Forelimb muscle (tissue), 1 donor: ENCODE measurements at regions not wholly inside any gene's neighbourhood (a gene's known extent, or its start where the extent isn't known, plus 50 kb on each side); places are given as distances from the start of the nearest gene placed in this dataset.

ENCODE experiments used
- DNase-seq: peaks from one replicate; pipeline ENCODE4 v3.0.0-alpha.2; 2013; ENCODE audit warnings: low read depth

DNA sequence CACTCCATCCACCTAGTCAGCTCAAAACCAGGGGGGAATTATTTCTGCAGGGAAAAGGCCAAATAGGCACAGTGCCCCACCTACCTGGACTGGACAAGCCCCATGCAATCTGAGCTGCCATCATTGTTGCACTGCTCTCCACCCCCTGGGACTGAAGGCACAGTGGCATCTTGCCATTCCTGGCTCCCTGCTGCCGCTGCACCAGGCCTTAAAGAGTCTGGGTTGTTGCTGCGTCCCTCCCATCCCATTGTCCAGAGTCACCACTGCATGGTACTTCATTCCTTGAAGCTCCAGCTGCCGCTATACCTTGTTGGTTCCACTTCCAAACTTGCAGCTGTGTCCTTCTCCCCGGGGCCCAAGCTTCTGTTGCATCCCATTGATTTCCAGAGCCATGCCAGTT is 629.7 kb downstream of the STIM2 start:
- DNase-seq = no peak

GRCh38 chr4:27490766-27491165 is 630.1 kb downstream of the STIM2 start:
- DNase-seq = no peak

GRCh38 chr4:27506401-27506800 is 645.8 kb downstream of the STIM2 start:
- no peak for DNase-seq

DNA sequence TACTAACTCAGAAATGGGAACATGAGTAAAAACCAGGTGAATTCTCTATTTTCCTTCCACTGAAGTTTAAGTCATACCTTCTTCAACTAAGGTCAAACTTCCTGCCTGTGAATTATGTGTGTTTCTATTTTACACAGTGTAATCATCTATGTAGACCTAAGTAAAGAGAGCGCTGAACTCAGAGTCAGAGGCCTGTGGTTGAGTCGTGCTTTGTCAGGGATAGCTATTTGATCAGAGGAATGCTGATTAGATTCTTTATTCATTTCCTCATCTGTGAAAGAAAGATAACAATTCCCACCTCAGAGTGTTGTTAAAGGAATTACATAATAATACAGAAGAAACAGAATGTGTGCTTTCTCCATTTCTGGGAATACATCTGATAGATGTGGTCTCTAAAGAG is 654.1 kb downstream of the STIM2 start:
- DNase-seq = no peak

GRCh38 chr4:27515140-27515539 is 654.5 kb downstream of the STIM2 start:
- DNase-seq = no peak

- DNase-seq = no peak
These were observed 658.2 kb downstream of the STIM2 start for GRCh38 chr4:27518876-27519275.

GRCh38 chr4:27524224-27524623 is 663.6 kb downstream of the STIM2 start:
- no peak for DNase-seq

DNA sequence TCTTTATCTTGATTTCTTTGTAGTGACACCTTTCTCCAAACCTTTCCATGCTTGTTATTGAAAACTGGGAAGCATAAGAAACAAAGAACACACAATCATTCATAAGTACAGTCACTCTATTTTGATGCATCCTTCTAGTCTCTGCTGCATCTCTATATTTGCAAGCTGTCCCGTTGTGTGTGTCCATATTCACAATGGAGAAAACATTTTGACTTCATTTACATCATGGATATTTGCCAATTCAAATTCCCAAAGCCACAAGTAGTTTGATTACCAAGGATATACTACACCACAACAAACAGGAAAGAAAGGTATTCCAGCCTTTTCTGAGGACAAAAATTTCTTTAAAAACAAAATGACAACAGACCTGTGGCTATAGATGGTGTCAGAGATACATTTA is 673.8 kb downstream of the STIM2 start:
- DNase-seq = no peak

DNA sequence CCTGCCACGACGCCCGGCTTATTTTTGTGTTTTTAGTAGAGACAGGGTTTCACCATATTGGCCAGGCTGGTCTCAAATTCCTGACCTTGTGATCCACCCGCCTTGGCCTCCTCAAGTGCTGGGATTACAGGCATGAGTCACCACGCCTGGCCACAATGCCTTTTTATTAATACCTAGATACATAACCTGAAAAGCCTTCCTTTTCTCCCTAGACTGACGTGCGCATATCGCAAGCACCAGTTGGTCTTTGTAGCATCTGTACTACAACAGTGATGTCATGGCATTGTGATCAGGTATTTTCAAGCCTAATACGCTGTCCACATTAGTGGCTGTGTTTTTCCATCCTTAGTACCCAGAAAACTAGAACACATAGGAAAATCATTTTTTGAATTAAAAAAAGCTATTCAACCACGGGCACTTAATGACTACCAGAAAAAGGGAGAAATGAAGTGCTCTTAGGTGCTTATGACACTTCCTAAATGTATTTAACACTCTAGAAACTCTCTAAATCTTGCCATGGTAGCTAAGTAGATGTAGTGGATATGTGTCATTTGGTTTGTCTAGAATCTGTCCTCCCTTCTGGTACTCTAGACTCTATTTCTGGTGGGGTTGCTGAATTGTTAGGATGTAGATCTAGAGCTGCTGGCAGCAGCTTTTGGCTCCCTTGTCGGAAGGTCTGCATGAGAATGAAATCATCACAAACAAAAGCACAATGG is 707.8 kb downstream of the STIM2 start:
- DNase-seq = no peak

DNA sequence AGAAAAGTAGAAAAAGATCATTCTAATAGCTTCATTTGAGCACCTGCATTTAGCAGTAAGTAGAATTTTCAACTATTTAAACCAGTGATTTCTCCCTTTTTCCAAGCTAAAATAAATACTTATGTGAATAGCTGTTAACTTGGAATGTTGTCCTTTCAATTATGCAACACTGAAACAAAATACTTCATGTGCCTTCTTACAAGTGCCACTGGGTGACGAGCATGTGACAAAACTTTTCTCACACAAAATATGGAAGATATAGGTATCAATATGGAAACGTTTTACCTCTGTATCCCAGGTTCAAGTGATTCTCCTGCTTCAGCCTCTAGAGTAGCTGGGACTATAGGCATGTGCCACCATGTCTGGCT is 708.3 kb downstream of the STIM2 start:
- DNase-seq = no peak

GRCh38 chr4:27574743-27575142 is 714.1 kb downstream of the STIM2 start:
- DNase-seq = no peak

- no peak for DNase-seq
These were observed 717.3 kb downstream of the STIM2 start for GRCh38 chr4:27577951-27578350.

DNA sequence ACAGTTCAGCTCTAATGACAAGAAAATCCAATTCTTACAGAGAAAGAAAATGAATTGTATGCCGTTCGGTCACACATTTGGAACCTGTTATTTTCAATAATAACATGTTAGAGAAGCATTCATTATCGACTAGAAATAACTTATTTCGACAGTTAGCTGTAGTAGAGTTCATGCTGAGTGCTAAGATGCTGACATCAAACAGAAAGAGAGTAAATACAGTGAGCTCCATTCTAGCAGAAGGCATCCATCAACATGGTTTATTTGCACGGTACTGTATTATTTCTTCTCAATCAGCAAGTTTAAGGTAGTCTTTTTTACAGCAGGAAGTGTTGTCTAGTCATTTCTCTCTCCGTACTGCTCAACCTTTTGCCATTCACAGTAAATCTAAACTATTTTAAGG is 732.1 kb downstream of the STIM2 start:
- no peak for DNase-seq

DNA sequence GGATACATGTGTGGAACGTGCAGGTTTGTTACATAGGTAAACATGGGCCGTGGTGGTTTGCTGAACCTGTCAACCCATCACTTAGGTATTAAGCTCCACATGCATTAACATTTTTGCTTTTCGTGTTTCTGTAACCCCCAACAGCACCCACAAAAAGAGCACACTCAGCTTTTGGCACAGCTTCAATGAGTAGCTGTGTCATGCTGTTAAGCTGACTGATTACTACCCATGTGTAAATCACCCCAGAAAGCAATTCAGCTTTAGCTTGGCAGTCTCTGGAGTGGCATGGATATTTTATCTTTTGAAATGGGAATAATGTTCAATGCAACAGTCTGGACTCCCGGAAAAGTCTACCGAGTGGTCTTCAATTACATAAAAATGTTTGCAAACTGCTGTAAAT is 734.3 kb downstream of the STIM2 start:
- no peak for DNase-seq

GRCh38 chr4:27595571-27596360 is 735.1 kb downstream of the STIM2 start:
- DNase-seq = no peak

- DNase-seq = no peak
These were observed 741.5 kb downstream of the STIM2 start for GRCh38 chr4:27602172-27602571.

DNA sequence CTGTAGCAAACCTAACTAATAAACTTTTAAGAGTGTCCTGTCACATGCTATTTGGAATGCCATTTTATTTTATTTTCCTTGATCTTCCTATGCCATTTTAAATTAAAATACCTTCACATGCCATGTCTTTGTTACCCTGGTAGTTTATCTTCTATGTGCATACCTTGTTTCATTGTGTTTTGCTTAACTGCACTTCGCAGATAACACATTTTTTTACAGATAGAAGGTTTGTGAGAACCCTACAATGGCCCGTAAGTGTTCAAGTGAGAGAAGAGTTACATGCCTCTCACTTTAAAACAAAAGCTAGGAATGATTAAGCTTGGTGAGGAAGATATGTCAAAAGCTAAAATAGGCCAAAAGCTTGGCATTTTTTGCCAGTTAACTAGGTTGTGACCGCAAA is 744.1 kb downstream of the STIM2 start:
- no peak for DNase-seq

DNA sequence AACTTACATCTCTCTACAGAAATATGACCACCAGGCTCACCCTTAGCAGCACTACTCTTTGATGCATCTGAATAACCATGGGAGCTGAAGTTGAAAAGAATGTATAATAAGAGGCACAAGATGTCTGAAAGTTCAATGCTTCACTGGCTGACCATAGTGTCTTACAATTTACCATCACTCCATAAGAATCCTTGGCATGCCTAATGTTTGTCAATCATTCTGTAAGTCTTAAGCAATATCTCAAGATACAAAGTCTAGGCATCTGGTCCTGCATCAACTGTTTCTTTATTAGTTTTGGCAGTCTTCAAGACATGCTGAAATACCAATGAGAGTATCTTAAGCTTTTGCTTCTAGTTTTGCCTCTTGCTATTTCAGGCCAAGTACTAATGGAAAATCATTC is 755.5 kb downstream of the STIM2 start:
- no peak for DNase-seq

DNA sequence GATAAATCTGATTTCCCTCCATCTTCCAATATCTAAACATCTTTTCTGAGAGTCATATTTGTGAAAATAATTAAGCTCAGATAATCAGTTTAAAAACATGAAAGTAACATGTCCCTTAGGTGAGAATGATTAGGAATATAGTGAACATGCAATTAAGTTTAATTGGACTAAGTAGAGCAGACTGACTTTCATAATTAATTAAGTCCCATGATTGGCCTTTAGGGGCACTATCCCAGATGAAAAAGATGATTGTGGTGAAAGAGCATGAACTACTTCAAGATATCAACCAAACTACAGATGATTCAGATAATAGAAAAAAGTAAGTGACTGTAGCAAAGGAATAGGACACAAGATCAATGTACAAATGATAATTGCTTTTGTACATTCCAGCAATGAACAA is 758.8 kb downstream of the STIM2 start:
- DNase-seq = no peak

DNA sequence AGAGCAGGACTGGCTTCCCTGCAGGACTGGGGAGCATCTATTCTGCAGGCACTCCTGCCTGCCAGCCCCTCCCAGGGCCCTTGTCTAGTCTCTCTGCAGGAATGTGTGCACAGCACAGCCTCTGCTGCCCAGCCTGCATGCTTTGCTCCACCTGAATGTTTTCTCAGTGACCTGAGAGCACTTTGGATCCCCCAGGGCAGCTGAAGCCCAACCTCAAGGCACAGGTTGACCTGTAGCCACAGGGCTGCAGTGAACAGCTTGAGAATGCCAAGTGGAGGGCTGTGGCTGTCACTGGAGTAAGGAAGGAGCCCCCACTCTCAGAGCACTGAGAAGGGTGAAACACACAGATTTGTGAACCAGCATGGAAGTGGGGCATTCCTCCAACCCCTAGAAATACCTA is 760.2 kb downstream of the STIM2 start:
- no peak for DNase-seq

- DNase-seq = no peak
These were observed 764.1 kb downstream of the STIM2 start for GRCh38 chr4:27624749-27625148.

GRCh38 chr4:27628609-27629008 is 768.0 kb downstream of the STIM2 start:
- DNase-seq = no peak

- DNase-seq = no peak
These were observed 769.0 kb downstream of the STIM2 start for GRCh38 chr4:27629532-27630225.
